ENCODE measurements at regions not wholly inside any gene's neighbourhood (a gene's known extent, or its start where the extent isn't known, plus 50 kb on each side); places are given as distances from the start of the nearest gene placed in this dataset.

GRCh38 chr5:118451697-118452247 lies 536.6 kb downstream of the DTWD2 start:
- no peak for DNase-seq (ENCODE audit: low read depth in 1 of 2, low spot score in 2 of 2)
- Histone ChIP-seq H3K9me3 (replicated peaks) (peaks cover 3% of the 10 kb centered on the region; the same call in 1 of the 2 replicates), H3K36me3 (no peaks in the 10 kb centered on the region), H3K4me1 (replicated peaks) (no peaks in the 10 kb centered on the region), H3K4me3 (no peak overlapping the region), H3K27me3 (replicated peaks) (no peaks in the 10 kb centered on the region), H3K27ac (no peak overlapping the region)

- no peaks in the 10 kb centered on the region for H3K27me3 ChIP-seq (replicated peaks)
- peaks cover 3% of the 10 kb centered on the region; the same call in 1 of the 2 replicates for H3K9me3 ChIP-seq (replicated peaks)
- no peak overlapping the region for H3K27ac ChIP-seq
- no peak for DNase-seq (ENCODE audit: low read depth in 1 of 2, low spot score in 2 of 2)
- no peaks in the 10 kb centered on the region for H3K4me1 ChIP-seq (replicated peaks)
- no peak overlapping the region for H3K4me3 ChIP-seq
- H3K36me3 ChIP-seq: no peaks in the 10 kb centered on the region
Observed at GRCh38 chr5:118450554-118451332, 537.6 kb downstream of the DTWD2 start.

- H3K27me3 ChIP-seq (replicated peaks): no peaks in the 10 kb centered on the region
- no peak for DNase-seq (ENCODE audit: low read depth in 1 of 2, low spot score in 2 of 2)
- H3K4me3 ChIP-seq: no peak overlapping the region
- H3K4me1 ChIP-seq (replicated peaks): no peaks in the 10 kb centered on the region
- H3K36me3 ChIP-seq: no peaks in the 10 kb centered on the region
- H3K9me3 ChIP-seq (replicated peaks): peaks cover 3% of the 10 kb centered on the region; the same call in 1 of the 2 replicates
- no peak overlapping the region for H3K27ac ChIP-seq
Observed at GRCh38 chr5:118447350-118447749, 541.0 kb downstream of the DTWD2 start.

GRCh38 chr5:118441956-118442355 lies 546.4 kb downstream of the DTWD2 start:
- H3K9me3 ChIP-seq (replicated peaks): no peaks in the 10 kb centered on the region; the same call in 1 of the 2 replicates
- H3K27ac ChIP-seq: no peak overlapping the region
- no peaks in the 10 kb centered on the region for H3K27me3 ChIP-seq (replicated peaks)
- H3K36me3 ChIP-seq: no peaks in the 10 kb centered on the region
- DNase-seq (ENCODE audit: low read depth in 1 of 2, low spot score in 2 of 2): no peak
- H3K4me1 ChIP-seq (replicated peaks): no peaks in the 10 kb centered on the region
- H3K4me3 ChIP-seq: no peak overlapping the region

GRCh38 chr5:118441034-118441433 lies 547.3 kb downstream of the DTWD2 start:
- Histone ChIP-seq H3K4me1 (replicated peaks) (no peaks in the 10 kb centered on the region), H3K9me3 (replicated peaks) (no peaks in the 10 kb centered on the region; the same call in 1 of the 2 replicates), H3K4me3 (no peak overlapping the region), H3K36me3 (no peaks in the 10 kb centered on the region), H3K27ac (no peak overlapping the region), H3K27me3 (replicated peaks) (no peaks in the 10 kb centered on the region)
- DNase-seq (ENCODE audit: low read depth in 1 of 2, low spot score in 2 of 2): no peak

GRCh38 chr5:118440496-118440895 lies 547.9 kb downstream of the DTWD2 start:
- no peak for DNase-seq (ENCODE audit: low read depth in 1 of 2, low spot score in 2 of 2)

GRCh38 chr5:118439831-118440230 lies 548.5 kb downstream of the DTWD2 start:
- DNase-seq (ENCODE audit: low read depth in 1 of 2, low spot score in 2 of 2): no peak
- H3K4me1 ChIP-seq (replicated peaks): no peaks in the 10 kb centered on the region
- H3K27ac ChIP-seq: no peak overlapping the region
- peaks cover 2% of the 10 kb centered on the region; the same call in 1 of the 2 replicates for H3K9me3 ChIP-seq (replicated peaks)
- no peaks in the 10 kb centered on the region for H3K36me3 ChIP-seq
- no peaks in the 10 kb centered on the region for H3K27me3 ChIP-seq (replicated peaks)
- H3K4me3 ChIP-seq: no peak overlapping the region

More at GRCh38 chr5:118440496-118440895, 547.9 kb downstream of the DTWD2 start:
- Histone ChIP-seq H3K4me1 (replicated peaks) (no peaks in the 10 kb centered on the region), H3K36me3 (no peaks in the 10 kb centered on the region), H3K27me3 (replicated peaks) (no peaks in the 10 kb centered on the region), H3K27ac (no peak overlapping the region), H3K9me3 (replicated peaks) (peaks cover under 1% of the 10 kb centered on the region; the same call in 1 of the 2 replicates), H3K4me3 (no peak overlapping the region)

- Histone ChIP-seq H3K9me3 (replicated peaks) (peaks cover 5% of the 10 kb centered on the region; the same call in 1 of the 2 replicates), H3K27ac (no peak overlapping the region), H3K36me3 (no peaks in the 10 kb centered on the region), H3K27me3 (replicated peaks) (no peaks in the 10 kb centered on the region), H3K4me1 (replicated peaks) (no peaks in the 10 kb centered on the region), H3K4me3 (no peak overlapping the region)
- no peak for DNase-seq (ENCODE audit: low read depth in 1 of 2, low spot score in 2 of 2)
Observed at GRCh38 chr5:118435131-118435530, 553.2 kb downstream of the DTWD2 start.

GRCh38 chr5:118434522-118434921 lies 553.8 kb downstream of the DTWD2 start:
- H3K4me1 ChIP-seq (replicated peaks): no peaks in the 10 kb centered on the region
- H3K27ac ChIP-seq: no peak overlapping the region
- no peaks in the 10 kb centered on the region for H3K36me3 ChIP-seq
- no peaks in the 10 kb centered on the region for H3K27me3 ChIP-seq (replicated peaks)
- no peak for DNase-seq (ENCODE audit: low read depth in 1 of 2, low spot score in 2 of 2)
- no peak overlapping the region for H3K4me3 ChIP-seq
- peaks cover 5% of the 10 kb centered on the region; the same call in 1 of the 2 replicates for H3K9me3 ChIP-seq (replicated peaks)

- no peak for DNase-seq (ENCODE audit: low read depth in 1 of 2, low spot score in 2 of 2)
- Histone ChIP-seq H3K4me1 (replicated peaks) (no peaks in the 10 kb centered on the region), H3K9me3 (replicated peaks) (peaks cover 7% of the 10 kb centered on the region; the same call in 1 of the 2 replicates), H3K27ac (no peak overlapping the region), H3K27me3 (replicated peaks) (no peaks in the 10 kb centered on the region), H3K36me3 (no peaks in the 10 kb centered on the region), H3K4me3 (no peak overlapping the region)
Observed at GRCh38 chr5:118430076-118430475, 558.3 kb downstream of the DTWD2 start.

- DNase-seq (ENCODE audit: low read depth in 1 of 2, low spot score in 2 of 2): no peak
- Histone ChIP-seq H3K27me3 (replicated peaks) (no peaks in the 10 kb centered on the region), H3K4me1 (replicated peaks) (no peaks in the 10 kb centered on the region)
Observed at GRCh38 chr5:118407958-118408357, 580.4 kb downstream of the DTWD2 start.

GRCh38 chr5:118405650-118406061 lies 582.7 kb downstream of the DTWD2 start:
- Histone ChIP-seq H3K9me3 (replicated peaks) (peaks cover 6% of the 10 kb centered on the region), H3K27ac (no peak overlapping the region), H3K4me3 (no peak overlapping the region), H3K27me3 (replicated peaks) (no peaks in the 10 kb centered on the region), H3K36me3 (no peaks in the 10 kb centered on the region), H3K4me1 (replicated peaks) (no peaks in the 10 kb centered on the region)
- no peak for DNase-seq (ENCODE audit: low read depth in 1 of 2, low spot score in 2 of 2)

More at GRCh38 chr5:118407958-118408357, 580.4 kb downstream of the DTWD2 start:
- Histone ChIP-seq H3K36me3 (no peaks in the 10 kb centered on the region), H3K4me3 (no peak overlapping the region), H3K27ac (no peak overlapping the region), H3K9me3 (replicated peaks) (peaks cover 5% of the 10 kb centered on the region; the same call in 1 of the 2 replicates)

- no peak overlapping the region for H3K4me3 ChIP-seq
- DNase-seq (ENCODE audit: low read depth in 1 of 2, low spot score in 2 of 2): no peak
- H3K4me1 ChIP-seq (replicated peaks): no peaks in the 10 kb centered on the region
Observed at GRCh38 chr5:118397236-118397635, 591.1 kb downstream of the DTWD2 start.

GRCh38 chr5:118392491-118392890 lies 595.9 kb downstream of the DTWD2 start:
- Histone ChIP-seq H3K27ac (no peak overlapping the region), H3K4me3 (no peak overlapping the region), H3K9me3 (replicated peaks) (peaks cover 11% of the 10 kb centered on the region; the same call in 1 of the 2 replicates), H3K4me1 (replicated peaks) (no peaks in the 10 kb centered on the region), H3K36me3 (no peaks in the 10 kb centered on the region), H3K27me3 (replicated peaks) (no peaks in the 10 kb centered on the region)
- no peak for DNase-seq (ENCODE audit: low read depth in 1 of 2, low spot score in 2 of 2)

More at GRCh38 chr5:118397236-118397635, 591.1 kb downstream of the DTWD2 start:
- H3K27me3 ChIP-seq (replicated peaks): no peaks in the 10 kb centered on the region
- H3K27ac ChIP-seq: no peak overlapping the region
- H3K9me3 ChIP-seq (replicated peaks): peaks cover 3% of the 10 kb centered on the region; the same call in 1 of the 2 replicates
- H3K36me3 ChIP-seq: no peaks in the 10 kb centered on the region

Data from SJSA1 (cell line).